HL-60/S4 treated with phorbol 12-myristate 13-acetate at 8.2 ng/mL for 4 days and 3 days (cell line): ENCODE measurements at regions not wholly inside any gene's neighbourhood (a gene's known extent, or its start where the extent isn't known, plus 50 kb on each side); places are given as distances from the start of the nearest gene placed in this dataset.

Experiments
- in situ Hi-C: fragments of 300-500 bp; cut with MboI; formaldehyde crosslinking; loops from 2 replicates; pipeline ENCODE4 v1.15.0; 2022; ENCODE audit warnings: low sequenced_read_pairs

- in situ Hi-C loops = loop anchor here (10.0 to 25.0 kb wide), 2 partner anchors 391 to 803 kb away; no protein-coding TSS in a partner anchor
Measured at GRCh38 chr10:123583639-123584418, 82.3 kb upstream of the GPR26 start.

- in situ Hi-C loops = loop anchor here (10.0 to 25.0 kb wide), 2 partner anchors 390 to 803 kb away; no protein-coding TSS in a partner anchor
Measured at GRCh38 chr10:123584419-123584775, 81.8 kb upstream of the GPR26 start.

- in situ Hi-C loops = loop anchor here (10.0 to 25.0 kb wide), 2 partner anchors 389 to 802 kb away; no protein-coding TSS in a partner anchor
Measured at GRCh38 chr10:123585477-123586445, 80.4 kb upstream of the GPR26 start.

GRCh38 chr10:123587110-123587509, 79.0 kb upstream of the GPR26 start:
- in situ Hi-C loops = loop anchor here (10.0 to 25.0 kb wide), 2 partner anchors 388 to 800 kb away; no protein-coding TSS in a partner anchor

GRCh38 chr10:123588386-123588914, 77.7 kb upstream of the GPR26 start:
- in situ Hi-C loops = loop anchor here (10.0 to 25.0 kb wide), 2 partner anchors 386 to 799 kb away; no protein-coding TSS in a partner anchor

- in situ Hi-C loops = loop anchor here (25.0 kb wide), 1 partner anchor 792 kb away; no protein-coding TSS in a partner anchor
Measured at GRCh38 chr10:123595661-123596060, 70.5 kb upstream of the GPR26 start.

- in situ Hi-C loops = loop anchor here (25.0 kb wide), 1 partner anchor 790 kb away; no protein-coding TSS in a partner anchor
Measured at GRCh38 chr10:123597676-123598075, 68.5 kb upstream of the GPR26 start.

- in situ Hi-C loops = loop anchor here (25.0 kb wide), 1 partner anchor 788 kb away; no protein-coding TSS in a partner anchor
Measured at GRCh38 chr10:123599366-123599849, 66.7 kb upstream of the GPR26 start.

GRCh38 chr10:123600177-123600576, 66.0 kb upstream of the GPR26 start:
- in situ Hi-C loops = no loop called here

- in situ Hi-C loops = no loop called here
Measured at GRCh38 chr10:123603130-123603529, 63.0 kb upstream of the GPR26 start.

GRCh38 chr10:123604506-123604905, 61.6 kb upstream of the GPR26 start:
- in situ Hi-C loops = no loop called here

GRCh38 chr10:123606006-123606405, 60.1 kb upstream of the GPR26 start:
- in situ Hi-C loops = no loop called here

GRCh38 chr10:123606955-123607354, 59.2 kb upstream of the GPR26 start:
- in situ Hi-C loops = no loop called here

- in situ Hi-C loops = no loop called here
Measured at GRCh38 chr10:123607386-123607785, 58.8 kb upstream of the GPR26 start.

- in situ Hi-C loops = no loop called here
Measured at GRCh38 chr10:123608047-123608446, 58.1 kb upstream of the GPR26 start.

GRCh38 chr10:123611243-123611642, 54.9 kb upstream of the GPR26 start:
- in situ Hi-C loops = no loop called here

GRCh38 chr10:123611876-123612275, 54.3 kb upstream of the GPR26 start:
- in situ Hi-C loops = no loop called here

- in situ Hi-C loops = no loop called here
Measured at GRCh38 chr10:123613346-123613850, 52.8 kb upstream of the GPR26 start.

- in situ Hi-C loops = no loop called here
Measured at GRCh38 chr10:123614888-123615287, 51.3 kb upstream of the GPR26 start.
